ENCODE measurements at regions not wholly inside any gene's neighbourhood (a gene's known extent, or its start where the extent isn't known, plus 50 kb on each side); places are given as distances from the start of the nearest gene placed in this dataset.

GRCh38 chr16:56019274-56019673 is 144.1 kb upstream of the CES5A start:
- Histone ChIP-seq H3K36me3 (no peaks in the 10 kb centered on the region), H3K9me3 (no peaks in the 10 kb centered on the region), H3K4me1 (no peaks in the 10 kb centered on the region), H3K27ac (no peak overlapping the region), H3K27me3 (no peaks in the 10 kb centered on the region), H3K4me3 (no peak overlapping the region)
- no peak for TF ChIP-seq CTCF (IDR thresholded peaks at IDR 0.05)
- no peak for DNase-seq (ENCODE audit: low spot score in 2 of 2)
- intact Hi-C loops (cut with DNase I) = no loop called here

DNA sequence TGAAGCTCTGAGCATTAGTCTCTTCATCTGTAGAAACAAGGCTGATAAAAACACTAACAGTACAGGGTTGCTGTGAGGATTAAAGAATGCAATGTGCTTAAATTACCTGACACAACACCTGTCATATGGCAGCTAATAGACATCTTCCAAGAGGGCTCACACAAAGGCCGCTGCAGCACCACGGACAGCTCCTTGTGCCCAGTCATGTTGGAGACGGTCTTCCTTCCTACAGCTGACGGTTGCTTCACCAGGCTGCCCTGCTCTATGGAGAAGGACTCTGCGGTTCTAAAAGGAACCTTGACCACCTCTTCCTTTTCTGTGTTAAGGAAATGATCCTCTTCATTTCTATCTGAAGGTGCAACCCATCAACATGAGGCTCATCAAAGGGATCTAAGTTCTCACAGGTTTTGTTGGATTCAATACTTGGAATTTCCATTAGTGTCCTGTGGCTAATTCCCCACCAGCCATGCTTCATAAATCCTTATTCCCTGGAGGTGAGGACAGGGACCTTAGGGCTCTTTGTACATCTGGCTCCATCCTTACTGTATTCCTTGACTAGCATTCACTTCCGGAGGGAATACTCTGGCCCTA is 138.9 kb upstream of the CES5A start:
- H3K9me3 ChIP-seq = no peaks in the 10 kb centered on the region
- no peak for TF ChIP-seq CTCF (IDR thresholded peaks at IDR 0.05)
- intact Hi-C loops (cut with DNase I) = no loop called here
- no peaks in the 10 kb centered on the region for H3K27me3 ChIP-seq
- H3K27ac ChIP-seq = no peak overlapping the region
- H3K4me3 ChIP-seq = no peak overlapping the region
- no peaks in the 10 kb centered on the region for H3K4me1 ChIP-seq
- H3K36me3 ChIP-seq = no peaks in the 10 kb centered on the region
- DNase-seq (ENCODE audit: low spot score in 2 of 2) = no peak

GRCh38 chr16:56012482-56012811 is 137.3 kb upstream of the CES5A start:
- Histone ChIP-seq H3K9me3 (no peaks in the 10 kb centered on the region), H3K27ac (no peak overlapping the region), H3K4me1 (no peaks in the 10 kb centered on the region), H3K4me3 (no peak overlapping the region), H3K27me3 (no peaks in the 10 kb centered on the region), H3K36me3 (no peaks in the 10 kb centered on the region)
- DNase-seq (ENCODE audit: low spot score in 2 of 2) = no peak
- intact Hi-C loops (cut with DNase I) = no loop called here
- TF ChIP-seq CTCF (IDR thresholded peaks at IDR 0.05) = no peak

GRCh38 chr16:56011808-56012481 is 136.8 kb upstream of the CES5A start:
- no peak overlapping the region for H3K4me3 ChIP-seq
- no peak for TF ChIP-seq CTCF (IDR thresholded peaks at IDR 0.05)
- no peaks in the 10 kb centered on the region for H3K27me3 ChIP-seq
- no peaks in the 10 kb centered on the region for H3K36me3 ChIP-seq
- intact Hi-C loops (cut with DNase I) = no loop called here
- H3K4me1 ChIP-seq = no peaks in the 10 kb centered on the region
- no peak for DNase-seq (ENCODE audit: low spot score in 2 of 2)
- H3K9me3 ChIP-seq = no peaks in the 10 kb centered on the region
- no peak overlapping the region for H3K27ac ChIP-seq

- H3K27me3 ChIP-seq = no peaks in the 10 kb centered on the region
- TF ChIP-seq CTCF (IDR thresholded peaks at IDR 0.05) = no peak
- no peak overlapping the region for H3K27ac ChIP-seq
- no peak for DNase-seq (ENCODE audit: low spot score in 2 of 2)
- no peak overlapping the region for H3K4me3 ChIP-seq
- no peaks in the 10 kb centered on the region for H3K9me3 ChIP-seq
- intact Hi-C loops (cut with DNase I) = no loop called here
- H3K36me3 ChIP-seq = no peaks in the 10 kb centered on the region
- no peaks in the 10 kb centered on the region for H3K4me1 ChIP-seq
Measured at GRCh38 chr16:56005958-56006357, 130.8 kb upstream of the CES5A start.

- no peaks in the 10 kb centered on the region for H3K27me3 ChIP-seq
- no peaks in the 10 kb centered on the region for H3K36me3 ChIP-seq
- no peak for TF ChIP-seq CTCF (IDR thresholded peaks at IDR 0.05)
- H3K27ac ChIP-seq = no peak overlapping the region
- no peak for DNase-seq (ENCODE audit: low spot score in 2 of 2)
- no peaks in the 10 kb centered on the region for H3K9me3 ChIP-seq
- H3K4me1 ChIP-seq = no peaks in the 10 kb centered on the region
- intact Hi-C loops (cut with DNase I) = no loop called here
- no peak overlapping the region for H3K4me3 ChIP-seq
Measured at GRCh38 chr16:55999683-56000082, 124.5 kb upstream of the CES5A start.

All from ascending aorta (tissue), 2 donors.